Pancreas (tissue), 10 donors: ENCODE measurements at regions not wholly inside any gene's neighbourhood (a gene's known extent, or its start where the extent isn't known, plus 50 kb on each side); places are given as distances from the start of the nearest gene placed in this dataset.

Experiments
- ATAC-seq, 4 donors: fragments of 200-7000 bp; cut with Tn5 transposase; one replicate each; pipeline versions ENCODE4 v1.8.0 to v1.9.1; 2020; ENCODE audit warnings: mild to moderate bottlenecking in 4 of 4, moderate library complexity in 4 of 4
- DNase-seq, 6 donors: peaks; one replicate each; pipeline ENCODE4 v3.0.0-alpha.2; 2020
- FAIRE-seq: peaks from 2 replicates; lab custom pipeline; 2012; peaks lifted over from hg19 to GRCh38; lab: Jason Lieb, UNC
- H3K27ac ChIP-seq, 4 donors: fragments of 200-600 bp; sonication (generic); 1 replicate in 3 of 4; 2 replicates in 1 of 4; pipeline versions ENCODE4 v1.5.0 to v1.8.0; 2020
- H3K27me3 ChIP-seq, 4 donors: fragments of 200-600 bp; one replicate each; pipeline ENCODE4 v1.8.0; 2021
- H3K36me3 ChIP-seq, 3 donors: fragments of 200-600 bp; sonication (generic) in 1 of 3; one replicate each; pipeline versions ENCODE4 v1.5.0 to v1.8.0; 2020 to 2021
- H3K4me1 ChIP-seq, 3 donors: fragments of 200-600 bp; one replicate each; pipeline ENCODE4 v1.8.0; 2021
- H3K4me3 ChIP-seq, 4 donors: fragments of 200-600 bp; sonication (generic) in 2 of 4; one replicate each; pipeline versions ENCODE4 v1.5.0 to v1.8.0; 2020 to 2021
- H3K9me3 ChIP-seq, 4 donors: fragments of 200-600 bp; one replicate each; pipeline ENCODE4 v1.8.0; 2021
- WGBS, 2 donors: extraction: QIAGEN DNeasy Blood & Tissue Kit; methylation state at CpG; one replicate each; pipeline ENCODE4 v1.1.7; 2013; 5-methylcytosine and 5-hydroxymethylcytosine counted together
- intact Hi-C, 3 donors: fragments of 100-400 bp; cut with DNase I; formaldehyde crosslinking; loops; one replicate each; pipeline versions ENCODE4 v1.11.1 to v1.14.2; 2022
- TF ChIP-seq, protein P1 (sequence below), 4 donors: fragments of 200-600 bp; sonication (generic) in 3 of 4; IDR thresholded peaks; one replicate each; pipeline versions ENCODE4 v1.5.0 to v1.8.0; 2021; ENCODE audit warnings: antibody characterized with exemption in 4 of 4
- donor health status: healthy with polysubstance abuse.
- donor health status: DM: no; HTN: no; CAD: no; lungs with moderate emphysema.
- donor health status: DM: no; HTN: no; CAD: no.
- donor health status: control.
- donor health status: control.
- donor health status: Bipolar disorder and iron deficiency.
- donor health status: DM: yes; HTN: yes; CAD: no.
- donor health status: DM: no; HTN: no; CAD: no.
- donor health status: DM: no; HTN: no; CAD: no.
- donor health status: DM: yes; HTN: yes; CAD: no.

DNA sequence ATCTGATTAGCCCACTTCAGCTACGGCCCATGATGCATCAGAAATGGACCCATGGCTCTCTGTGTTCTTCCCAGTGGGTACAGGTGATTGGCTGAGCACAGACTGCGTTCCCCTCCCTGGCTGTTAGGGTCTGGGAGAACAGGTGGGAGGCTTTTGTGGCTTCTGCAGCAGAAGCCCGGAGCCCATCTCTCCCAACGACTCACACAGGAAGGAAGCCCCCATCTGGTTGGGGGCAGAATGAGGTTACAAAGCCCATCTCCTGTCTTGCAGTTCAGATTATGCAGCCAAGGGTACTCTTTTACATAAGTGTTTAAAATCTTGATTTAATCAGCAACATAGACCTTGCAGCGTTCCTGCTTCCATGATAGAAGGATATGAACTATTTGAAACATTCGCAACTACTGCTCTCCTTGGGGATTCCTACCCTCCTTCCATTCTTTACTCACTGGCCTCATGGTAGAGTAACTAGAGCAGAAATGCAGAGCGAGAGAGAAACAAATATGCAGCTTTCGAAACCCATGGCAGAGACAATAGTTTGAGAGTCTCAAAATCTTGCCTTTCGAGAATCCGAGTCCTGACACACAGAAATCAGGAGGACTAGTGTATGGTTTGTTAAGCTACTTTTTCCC lies 291.3 kb downstream of the TLE3 start:
- DNase-seq (no peak), ATAC-seq (no peak), FAIRE-seq (no peak)
- Histone ChIP-seq H3K4me3 (no peak overlapping the region), H3K4me1 (no peaks in the 10 kb centered on the region), H3K27ac (no peak overlapping the region), H3K9me3 (no peaks in the 10 kb centered on the region), H3K36me3 (no peaks in the 10 kb centered on the region), H3K27me3 (no peaks in the 10 kb centered on the region)
- intact Hi-C loops, result no loop called here
- 80 to 85% methylated on average over 10 of the region's 10 CpGs for WGBS, 2 donors
- TF ChIP-seq, protein P1, sequence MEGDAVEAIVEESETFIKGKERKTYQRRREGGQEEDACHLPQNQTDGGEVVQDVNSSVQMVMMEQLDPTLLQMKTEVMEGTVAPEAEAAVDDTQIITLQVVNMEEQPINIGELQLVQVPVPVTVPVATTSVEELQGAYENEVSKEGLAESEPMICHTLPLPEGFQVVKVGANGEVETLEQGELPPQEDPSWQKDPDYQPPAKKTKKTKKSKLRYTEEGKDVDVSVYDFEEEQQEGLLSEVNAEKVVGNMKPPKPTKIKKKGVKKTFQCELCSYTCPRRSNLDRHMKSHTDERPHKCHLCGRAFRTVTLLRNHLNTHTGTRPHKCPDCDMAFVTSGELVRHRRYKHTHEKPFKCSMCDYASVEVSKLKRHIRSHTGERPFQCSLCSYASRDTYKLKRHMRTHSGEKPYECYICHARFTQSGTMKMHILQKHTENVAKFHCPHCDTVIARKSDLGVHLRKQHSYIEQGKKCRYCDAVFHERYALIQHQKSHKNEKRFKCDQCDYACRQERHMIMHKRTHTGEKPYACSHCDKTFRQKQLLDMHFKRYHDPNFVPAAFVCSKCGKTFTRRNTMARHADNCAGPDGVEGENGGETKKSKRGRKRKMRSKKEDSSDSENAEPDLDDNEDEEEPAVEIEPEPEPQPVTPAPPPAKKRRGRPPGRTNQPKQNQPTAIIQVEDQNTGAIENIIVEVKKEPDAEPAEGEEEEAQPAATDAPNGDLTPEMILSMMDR (IDR thresholded peaks at IDR 0.05), result no peak

DNA sequence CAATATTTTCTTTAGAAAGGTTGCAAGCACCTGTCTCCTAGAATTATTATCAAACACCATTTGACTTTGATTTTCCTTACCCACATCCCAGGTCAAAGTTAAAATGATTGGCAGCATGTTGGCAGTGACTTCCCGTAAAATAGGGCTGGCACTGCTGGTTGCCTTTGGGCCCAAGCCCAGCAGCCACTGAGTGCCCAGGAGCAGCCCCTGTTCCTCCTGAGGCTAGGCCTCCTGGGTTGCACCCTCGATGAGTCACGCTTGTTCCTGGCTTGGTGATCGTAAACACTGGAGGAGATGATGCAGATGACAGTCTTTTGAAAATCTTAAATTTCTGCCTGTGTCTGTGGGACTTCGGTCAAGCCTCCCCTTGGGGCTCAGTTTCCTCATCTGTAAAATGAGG lies 290.0 kb downstream of the TLE3 start:
- Histone ChIP-seq H3K9me3 (no peaks in the 10 kb centered on the region), H3K36me3 (no peaks in the 10 kb centered on the region), H3K27ac (no peak overlapping the region), H3K27me3 (no peaks in the 10 kb centered on the region), H3K4me1 (no peaks in the 10 kb centered on the region), H3K4me3 (no peak overlapping the region)
- ATAC-seq (peak in 2 of 4 donors; percentile 14 to 48), DNase-seq (no peak), FAIRE-seq (no peak)
- intact Hi-C loops, result no loop called here
- TF ChIP-seq, protein P1 (IDR thresholded peaks at IDR 0.05), result no peak
- WGBS, 2 donors, result 64 to 79% methylated on average over 5 of the region's 5 CpGs

DNA sequence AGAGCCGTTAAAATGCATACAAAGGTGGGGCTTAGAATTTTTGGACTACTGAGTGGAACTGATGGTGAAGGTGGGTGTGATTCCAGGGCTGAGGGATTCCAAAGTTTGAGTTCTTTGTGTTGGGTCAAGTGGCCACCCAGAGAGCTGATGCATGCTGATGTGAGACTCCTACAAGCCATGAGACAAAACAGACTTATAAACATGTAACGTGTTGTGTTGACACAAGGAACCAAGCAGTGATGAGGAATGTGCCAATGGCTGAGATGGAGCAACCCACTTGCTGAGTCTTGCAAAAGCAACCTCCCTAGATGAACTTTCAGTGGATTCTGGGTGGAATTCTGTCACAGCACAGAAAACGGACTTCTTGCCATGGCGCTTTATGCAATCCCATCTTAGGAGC lies 289.0 kb downstream of the TLE3 start:
- Histone ChIP-seq H3K27ac (no peak overlapping the region), H3K9me3 (no peaks in the 10 kb centered on the region), H3K4me3 (no peak overlapping the region), H3K4me1 (no peaks in the 10 kb centered on the region), H3K27me3 (no peaks in the 10 kb centered on the region), H3K36me3 (no peaks in the 10 kb centered on the region)
- WGBS, 2 donors, result 81% methylated on average over 4 of the region's 4 CpGs
- no peak for FAIRE-seq
- DNase-seq, result no peak
- no peak for ATAC-seq
- TF ChIP-seq, protein P1 (IDR thresholded peaks at IDR 0.05), result no peak
- intact Hi-C loops, result no loop called here

DNA sequence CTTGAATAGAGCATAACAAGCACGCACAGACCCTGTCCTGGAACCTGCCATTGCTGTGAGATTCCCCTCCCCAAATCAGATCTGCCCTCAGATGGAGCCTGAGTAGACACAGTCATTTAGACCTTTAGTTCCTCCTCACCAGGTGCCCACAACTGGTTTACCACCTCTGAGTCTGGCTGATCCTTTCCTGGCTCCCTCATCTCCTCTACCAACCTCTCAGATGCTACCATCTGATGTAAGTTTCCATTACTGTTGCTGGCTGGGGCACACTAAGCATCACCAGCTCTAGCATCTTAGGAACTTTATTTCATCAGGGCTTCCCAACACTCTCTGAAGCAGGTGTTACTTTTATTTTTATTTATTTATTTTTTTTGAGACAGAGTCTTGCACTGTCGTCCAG lies 288.3 kb downstream of the TLE3 start:
- TF ChIP-seq, protein P1 (IDR thresholded peaks at IDR 0.05), result no peak
- 72 to 83% methylated on average over 2 of the region's 2 CpGs for WGBS, 2 donors
- no peaks in the 10 kb centered on the region for H3K9me3 ChIP-seq
- intact Hi-C loops, result no loop called here
- no peak for FAIRE-seq
- no peak for ATAC-seq
- no peak overlapping the region for H3K4me3 ChIP-seq
- no peaks in the 10 kb centered on the region for H3K4me1 ChIP-seq
- H3K27ac ChIP-seq, result no peak overlapping the region
- H3K27me3 ChIP-seq, result no peaks in the 10 kb centered on the region
- no peak for DNase-seq
- H3K36me3 ChIP-seq, result no peaks in the 10 kb centered on the region
